ENCODE measurements at regions not wholly inside any gene's neighbourhood (a gene's known extent, or its start where the extent isn't known, plus 50 kb on each side); places are given as distances from the start of the nearest gene placed in this dataset.

GRCh38 chr6:81293896-81294295 lies 458.6 kb downstream of the TENT5A start:
- TF ChIP-seq POLR2AphosphoS5 (IDR thresholded peaks at IDR 0.05; ENCODE audit: low read depth, low read length) = no peak
- TF ChIP-seq TAF1 (IDR thresholded peaks at IDR 0.05; ENCODE audit: low read depth, low read length) = no peak
- TF ChIP-seq POLR2A (IDR thresholded peaks at IDR 0.05; ENCODE audit: low read depth, low read length) = no peak
- TF ChIP-seq SPI1 (IDR thresholded peaks at IDR 0.05; ENCODE audit: low read depth, low read length) = no peak

All from GM12891 (cell line).